Hippocampal formation (tissue), 2 donors: ENCODE measurements at regions not wholly inside any gene's neighbourhood (a gene's known extent, or its start where the extent isn't known, plus 50 kb on each side); places are given as distances from the start of the nearest gene placed in this dataset.
"Not testable (repeated sequence)": the region's sequence is repeated elsewhere in the genome, so short reads cannot be mapped to it uniquely, and the experiment has no call there.

ENCODE experiments used
- DNase-seq, 2 donors: peaks; one replicate each; lab custom pipeline; 2025; lab: John Stamatoyannopoulos, UW

- no peak for DNase-seq
These were observed 366.7 kb upstream of the SGO1 start for GRCh38 chr3:20552605-20553275.

GRCh38 chr3:20547361-20548269 lies 361.6 kb upstream of the SGO1 start:
- DNase-seq = not testable (repeated sequence)

- DNase-seq = no peak
These were observed 360.6 kb upstream of the SGO1 start for GRCh38 chr3:20546636-20547035.

GRCh38 chr3:20543535-20544226 lies 357.7 kb upstream of the SGO1 start:
- no peak for DNase-seq

- no peak for DNase-seq
These were observed 354.1 kb upstream of the SGO1 start for GRCh38 chr3:20540066-20540465.

- no peak for DNase-seq
These were observed 353.7 kb upstream of the SGO1 start for GRCh38 chr3:20539666-20540065.

GRCh38 chr3:20537234-20537633 lies 351.2 kb upstream of the SGO1 start:
- no peak for DNase-seq

- no peak for DNase-seq
These were observed 343.9 kb upstream of the SGO1 start for GRCh38 chr3:20529911-20530310.

GRCh38 chr3:20528180-20528770 lies 342.3 kb upstream of the SGO1 start:
- no peak for DNase-seq

- no peak for DNase-seq
These were observed 341.4 kb upstream of the SGO1 start for GRCh38 chr3:20527368-20527767.

GRCh38 chr3:20524328-20524727 lies 338.3 kb upstream of the SGO1 start:
- DNase-seq = no peak

- DNase-seq = no peak
These were observed 337.3 kb upstream of the SGO1 start for GRCh38 chr3:20523293-20523692.

- DNase-seq = not testable (repeated sequence)
These were observed 331.3 kb upstream of the SGO1 start for GRCh38 chr3:20517316-20517715.

- no peak for DNase-seq
These were observed 330.3 kb upstream of the SGO1 start for GRCh38 chr3:20516311-20516710.

GRCh38 chr3:20515834-20516233 lies 329.8 kb upstream of the SGO1 start:
- no peak for DNase-seq

- peak; percentile 12 to 64 for DNase-seq
These were observed 326.0 kb upstream of the SGO1 start for GRCh38 chr3:20511863-20512505.

- no peak for DNase-seq
These were observed 324.4 kb upstream of the SGO1 start for GRCh38 chr3:20510396-20510795.

GRCh38 chr3:20503394-20504082 lies 317.5 kb upstream of the SGO1 start:
- DNase-seq = no peak

- no peak for DNase-seq
These were observed 305.0 kb upstream of the SGO1 start for GRCh38 chr3:20490996-20491395.

- DNase-seq = no peak
These were observed 302.1 kb upstream of the SGO1 start for GRCh38 chr3:20488151-20488550.

- DNase-seq = no peak
These were observed 298.1 kb upstream of the SGO1 start for GRCh38 chr3:20484126-20484525.
